GM18520 (cell line): ENCODE measurements at regions not wholly inside any gene's neighbourhood (a gene's known extent, or its start where the extent isn't known, plus 50 kb on each side); places are given as distances from the start of the nearest gene placed in this dataset.
"Not testable (repeated sequence)": the region's sequence is repeated elsewhere in the genome, so short reads cannot be mapped to it uniquely, and the experiment has no call there.

Experiments
- ATAC-seq: cut with Tn5 transposase; IDR thresholded peaks from one replicate; pipeline ENCODE4 v1.9.1; 2021; ENCODE audit not compliant: unreplicated experiment

DNA sequence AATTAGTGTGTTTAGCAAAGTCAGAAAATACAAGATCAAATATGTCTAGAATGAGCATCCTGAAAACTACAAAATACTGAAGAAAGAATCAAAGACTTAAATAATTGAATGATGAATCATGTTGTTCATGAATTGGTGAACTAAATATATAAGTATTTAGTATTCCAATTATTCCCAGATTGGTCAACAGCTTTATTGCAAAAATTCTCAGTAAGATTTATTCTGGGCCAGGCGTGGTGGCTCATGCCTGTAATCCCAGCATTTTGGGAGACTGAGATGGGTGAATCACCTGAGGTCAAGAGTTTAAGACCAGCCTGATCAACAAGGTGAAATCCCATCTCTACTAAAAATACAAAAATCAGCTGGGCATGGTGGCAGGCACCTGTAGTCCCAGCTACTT is 250.0 kb upstream of the NECTIN3 start:
- ATAC-seq: no peak

DNA sequence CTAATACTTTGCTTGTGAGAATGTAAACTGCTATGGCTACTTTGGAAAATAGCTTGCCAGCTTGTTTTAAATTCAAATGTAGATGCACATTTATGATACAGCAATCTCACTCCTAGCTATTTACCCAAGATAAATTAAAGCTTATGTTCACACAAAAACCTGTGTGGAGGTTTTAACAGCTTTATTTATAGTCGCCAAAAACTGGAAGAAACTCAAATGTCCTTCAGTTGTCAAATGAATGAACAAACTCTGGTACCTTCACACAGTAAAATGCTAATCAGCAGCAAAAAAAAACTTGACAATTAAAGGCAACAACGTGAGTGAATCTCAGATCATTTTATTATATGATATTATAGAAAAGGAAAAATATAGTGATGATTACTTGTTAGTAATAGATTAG is 248.6 kb upstream of the NECTIN3 start:
- no peak for ATAC-seq

DNA sequence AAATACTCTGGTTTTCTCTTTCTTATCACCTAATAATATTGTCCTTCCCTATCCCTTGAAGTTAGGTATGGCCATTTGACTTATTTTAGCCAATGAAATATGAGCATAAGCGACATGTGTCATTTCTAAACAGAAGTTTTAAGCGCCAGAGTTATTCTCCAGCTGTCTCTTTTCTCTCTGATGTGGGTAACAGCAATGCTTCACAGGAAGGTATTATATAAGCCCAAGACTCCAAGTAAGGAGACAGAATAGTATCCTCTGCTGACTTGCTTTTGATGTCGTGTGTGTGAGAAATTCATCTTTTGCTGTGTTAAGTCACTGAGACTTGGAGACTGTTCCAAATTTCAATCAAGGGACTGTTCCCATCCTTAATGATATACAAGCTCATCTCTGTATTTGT is 224.6 kb upstream of the NECTIN3 start:
- ATAC-seq: no peak

DNA sequence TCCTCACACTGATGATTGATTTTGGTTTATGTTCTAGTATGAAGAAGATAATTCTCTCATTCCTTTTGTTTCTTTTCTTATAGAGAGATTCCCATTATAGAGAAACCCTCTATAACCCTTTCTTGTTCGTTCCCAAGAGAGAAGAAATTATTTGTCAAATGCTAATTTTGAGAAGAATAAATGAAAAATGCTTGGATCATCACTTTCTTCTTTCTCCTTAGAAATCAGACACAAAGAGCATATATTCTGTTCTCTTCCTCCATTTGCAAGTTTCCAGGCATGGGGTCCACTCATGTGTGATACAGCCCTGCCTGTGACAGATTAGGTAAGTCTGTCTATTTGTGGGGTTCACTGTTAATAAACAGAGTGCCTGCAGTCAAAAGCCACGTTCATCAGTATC is 222.6 kb upstream of the NECTIN3 start:
- no peak for ATAC-seq

DNA sequence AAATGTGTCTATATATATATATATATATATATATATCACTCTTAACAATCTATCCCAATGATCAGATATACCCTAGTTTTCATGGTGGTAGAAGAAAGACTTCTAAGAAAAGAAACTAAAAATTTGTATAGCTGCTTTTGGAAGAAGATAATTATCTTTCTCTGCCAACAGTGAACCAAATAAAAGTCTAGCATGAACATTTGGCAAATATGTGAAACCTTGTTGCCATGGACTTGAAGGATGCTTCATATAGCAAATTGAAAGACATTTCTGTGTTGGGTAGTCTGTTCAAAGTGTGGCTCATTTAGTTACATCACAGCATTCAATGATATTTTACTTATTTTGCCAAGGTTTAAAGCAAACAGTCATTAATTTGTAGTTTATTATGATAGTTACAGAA is 219.9 kb upstream of the NECTIN3 start:
- no peak for ATAC-seq

DNA sequence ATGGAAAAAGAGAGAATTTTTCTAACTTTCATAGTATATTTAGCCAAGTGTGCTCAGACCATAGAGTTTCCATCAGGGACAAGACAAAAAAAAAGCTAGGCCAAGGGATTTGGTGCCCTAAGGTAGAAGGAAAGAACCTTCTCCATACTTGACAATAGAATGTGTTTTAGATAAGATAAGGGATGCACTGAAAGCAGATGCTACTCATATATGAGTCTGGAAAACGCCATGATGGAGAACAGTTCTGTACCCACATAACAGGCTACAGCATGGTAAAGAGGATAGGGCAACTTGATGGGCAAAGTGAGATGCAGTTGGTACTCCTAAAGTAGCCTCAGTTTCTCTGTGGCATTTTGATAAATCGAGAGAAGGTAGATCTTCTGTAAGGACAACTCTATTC is 216.4 kb upstream of the NECTIN3 start:
- no peak for ATAC-seq

DNA sequence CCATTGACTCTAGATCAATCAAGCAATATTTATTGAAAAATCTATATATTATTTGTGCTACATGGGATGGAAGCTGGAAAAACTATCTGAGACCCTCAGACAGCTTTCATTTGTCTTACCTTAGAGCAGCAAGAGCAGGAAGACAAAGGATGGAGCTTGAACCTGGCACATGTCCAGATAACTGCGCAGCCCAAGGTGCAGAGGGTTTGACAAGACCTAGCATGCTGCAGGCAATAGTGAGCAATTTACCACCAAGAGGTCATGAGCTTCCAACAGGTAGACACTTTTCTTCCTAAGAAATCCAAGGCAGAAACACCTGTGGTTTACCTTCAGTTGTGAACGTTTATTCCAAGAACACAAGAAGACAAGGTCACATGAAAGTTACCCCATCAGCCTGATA is 214.7 kb upstream of the NECTIN3 start:
- no peak for ATAC-seq

DNA sequence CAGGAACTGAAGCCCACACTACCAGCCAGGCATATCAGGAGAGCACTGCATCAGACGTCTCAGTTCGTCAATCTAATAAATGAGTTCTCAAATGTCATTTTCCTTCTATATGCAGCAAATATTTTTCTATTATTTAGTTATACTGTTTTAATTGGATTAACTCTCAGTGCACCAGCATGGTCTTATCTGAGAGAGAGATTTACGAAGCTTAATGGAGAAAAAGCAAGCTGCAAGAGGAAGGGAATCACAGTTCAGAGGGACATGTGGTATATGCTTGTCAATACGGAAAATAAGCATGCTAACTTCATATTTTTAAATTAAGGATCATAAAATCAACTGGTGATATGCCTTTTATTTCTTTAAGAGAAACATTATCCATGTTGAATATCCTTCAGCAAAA is 213.1 kb upstream of the NECTIN3 start:
- no peak for ATAC-seq

DNA sequence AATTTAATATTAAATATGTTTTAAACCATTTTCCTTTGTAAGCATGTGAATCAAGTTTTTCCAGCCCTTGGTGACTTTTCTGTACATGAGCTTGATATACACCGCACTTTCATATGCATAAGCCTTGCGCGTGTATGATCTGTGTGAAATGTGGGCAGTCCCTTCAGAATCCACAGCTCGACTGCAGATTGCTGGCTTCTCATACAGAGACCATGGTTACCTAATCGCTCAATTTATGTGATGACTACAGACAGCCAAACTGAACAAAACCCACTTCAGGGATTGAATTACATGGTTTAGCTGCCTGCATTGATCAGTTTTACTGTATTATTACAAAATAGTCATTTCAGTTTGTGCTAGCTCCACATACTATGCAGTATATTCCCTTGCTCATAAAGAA is 212.3 kb upstream of the NECTIN3 start:
- ATAC-seq: no peak

DNA sequence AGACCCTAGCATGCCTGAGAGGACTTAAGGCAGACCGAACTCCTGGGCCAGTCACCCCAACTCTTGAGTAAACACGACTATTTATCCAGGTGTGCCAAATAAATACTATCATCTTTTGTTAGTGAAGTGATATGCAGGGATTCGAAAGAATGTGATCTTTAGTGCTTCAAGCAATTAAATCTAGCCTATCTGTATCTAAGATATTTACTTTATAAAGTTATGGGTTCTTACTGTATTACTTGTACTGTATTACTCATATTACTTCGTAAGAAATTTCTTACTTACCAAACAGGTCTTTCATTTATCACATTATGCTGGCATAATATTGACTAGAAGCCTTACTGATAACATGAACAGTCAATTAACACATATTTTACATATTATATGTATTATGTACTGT is 211.6 kb upstream of the NECTIN3 start:
- ATAC-seq: no peak

DNA sequence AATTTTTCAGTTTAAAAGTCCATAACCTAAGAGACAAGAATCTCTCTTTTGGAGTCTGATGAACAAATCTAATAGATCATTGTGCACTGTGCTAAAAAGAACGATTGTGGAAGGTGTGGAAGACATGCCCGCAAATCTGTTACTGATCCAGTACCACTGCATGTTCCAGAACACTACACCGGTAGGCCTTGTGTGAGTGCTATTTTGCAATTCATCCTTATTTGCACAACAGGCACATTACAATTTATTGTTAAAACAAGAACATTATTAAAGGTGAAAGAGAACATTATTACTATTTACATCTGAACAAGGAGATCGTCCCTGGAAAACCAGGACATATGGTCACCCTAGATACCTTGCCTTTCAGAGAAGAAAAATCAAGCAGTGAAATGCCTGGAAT is 205.7 kb upstream of the NECTIN3 start:
- no peak for ATAC-seq

DNA sequence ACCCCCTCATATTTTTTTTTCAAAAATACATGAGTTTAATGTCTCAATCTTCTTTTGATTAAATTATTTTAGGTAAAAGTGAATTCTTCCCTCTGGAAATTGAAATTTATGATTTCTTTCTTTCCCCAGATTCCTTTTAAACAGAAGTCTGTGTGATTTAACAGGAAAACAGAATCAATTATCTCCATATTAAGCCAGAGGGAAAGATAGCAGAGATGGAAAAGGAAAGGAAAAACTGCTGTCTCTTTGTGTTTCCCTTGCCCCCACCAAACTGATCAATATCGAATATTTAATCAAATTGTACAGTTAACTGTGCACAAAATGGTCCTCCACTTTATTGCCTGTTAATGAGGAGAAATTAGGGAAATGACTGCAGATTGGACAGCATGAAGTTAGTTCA is 203.5 kb upstream of the NECTIN3 start:
- no peak for ATAC-seq

DNA sequence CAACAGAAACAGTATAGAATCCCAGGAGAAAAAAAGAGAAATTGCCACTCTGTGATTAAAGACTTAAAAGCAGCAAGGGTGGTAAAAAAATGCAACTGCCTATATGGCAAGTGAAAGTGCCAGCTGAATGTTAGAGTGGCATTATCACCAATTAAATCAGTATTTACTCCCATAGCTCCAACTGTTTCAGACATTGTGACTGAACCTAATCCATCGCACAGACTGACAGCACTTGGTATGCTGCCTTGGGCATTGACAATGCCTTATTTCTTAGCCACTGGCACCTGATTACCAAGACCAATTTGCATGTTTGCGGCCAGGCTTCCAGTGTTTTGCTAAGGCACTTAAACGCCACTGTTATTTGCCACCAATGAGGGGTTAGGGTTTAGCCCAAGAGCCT is 201.9 kb upstream of the NECTIN3 start:
- ATAC-seq: no peak

DNA sequence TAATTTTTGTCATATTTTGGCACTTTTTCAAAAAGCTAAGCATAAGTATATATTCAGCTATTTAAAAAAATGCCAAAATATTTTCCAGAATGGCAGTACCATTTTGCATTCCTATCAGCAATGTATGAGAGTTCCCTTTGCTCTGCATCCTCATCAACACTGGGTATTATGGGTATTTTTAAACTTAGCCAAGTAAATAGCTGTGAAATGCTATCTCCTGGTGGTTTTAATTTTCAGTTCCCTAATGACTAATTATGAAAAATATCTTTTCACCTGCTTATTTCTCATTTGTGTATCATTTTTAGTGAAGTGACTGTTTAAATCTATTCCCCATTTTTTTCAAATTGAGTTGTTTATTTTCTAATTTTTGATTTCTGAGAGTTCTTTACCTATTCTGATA is 199.7 kb upstream of the NECTIN3 start:
- ATAC-seq: no peak

DNA sequence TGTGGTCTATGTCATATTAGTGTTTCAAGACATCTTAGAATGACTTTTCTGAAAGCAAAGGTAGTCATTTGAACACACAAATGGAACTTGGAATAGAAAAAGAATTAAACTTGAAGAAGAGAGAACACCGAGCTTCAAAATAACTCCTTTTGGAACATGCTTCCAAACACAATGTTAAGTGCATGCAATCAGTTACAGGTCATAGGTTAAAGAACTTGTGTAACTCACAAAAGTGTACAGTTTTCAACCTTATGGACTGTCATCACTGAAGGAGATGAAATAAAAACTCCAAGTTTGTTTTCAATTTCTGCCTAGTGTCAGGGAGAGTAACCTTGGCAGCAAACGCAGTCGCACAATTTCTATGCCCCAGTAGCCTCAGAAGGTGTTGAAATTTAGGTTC is 192.9 kb upstream of the NECTIN3 start:
- ATAC-seq: no peak

DNA sequence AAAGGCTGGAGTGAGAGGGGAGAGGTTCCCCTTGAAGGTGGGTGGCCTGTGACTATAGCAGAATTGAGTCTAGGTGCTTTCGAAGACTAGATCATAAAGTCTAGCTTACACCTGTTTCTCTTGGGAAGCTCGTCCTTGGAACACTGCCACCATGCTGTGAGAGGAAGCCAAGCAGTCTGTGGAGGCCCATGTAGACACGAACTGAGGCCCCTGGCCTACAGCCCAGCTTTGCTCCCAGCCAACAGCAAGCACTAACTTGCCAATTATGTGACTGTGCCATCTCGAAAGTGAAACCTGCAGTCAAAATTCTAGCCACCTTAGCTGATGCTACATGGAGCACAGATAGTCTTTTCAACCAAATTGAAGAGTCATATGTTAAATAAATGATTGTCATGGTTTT is 190.5 kb upstream of the NECTIN3 start:
- peak; percentile 95 for ATAC-seq

DNA sequence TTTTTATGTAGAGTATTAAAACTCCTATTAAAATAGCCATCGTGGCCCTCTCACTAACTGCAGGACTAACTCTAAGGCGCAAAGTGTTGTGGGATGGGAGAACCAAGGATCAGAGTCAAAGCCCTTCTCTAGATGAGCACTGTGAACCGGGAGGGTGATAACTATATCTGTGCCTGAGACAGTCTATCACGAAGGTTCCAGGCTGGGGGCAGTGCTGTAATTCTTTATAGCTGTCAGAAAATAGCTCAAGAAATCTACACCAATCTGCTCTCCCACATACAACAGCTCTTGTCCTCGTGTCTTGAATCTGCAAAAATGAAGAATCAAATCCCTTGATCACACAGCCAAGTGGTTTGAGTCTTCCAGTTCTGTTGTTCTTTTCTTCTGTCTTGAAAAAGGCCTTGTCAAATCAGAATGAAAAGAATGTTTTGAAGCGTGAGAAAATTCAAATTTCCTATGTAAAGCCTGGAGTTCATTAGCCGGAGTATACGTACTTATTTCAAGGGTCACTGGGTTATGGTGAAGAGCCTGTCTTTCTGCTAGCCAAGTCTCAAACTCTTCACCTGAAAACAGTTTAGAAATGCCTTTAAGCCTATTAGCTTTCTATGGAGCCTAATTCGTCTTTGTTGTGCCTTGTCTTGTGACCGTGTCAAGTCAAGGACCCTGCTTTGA is 185.3 kb upstream of the NECTIN3 start:
- ATAC-seq: no peak

DNA sequence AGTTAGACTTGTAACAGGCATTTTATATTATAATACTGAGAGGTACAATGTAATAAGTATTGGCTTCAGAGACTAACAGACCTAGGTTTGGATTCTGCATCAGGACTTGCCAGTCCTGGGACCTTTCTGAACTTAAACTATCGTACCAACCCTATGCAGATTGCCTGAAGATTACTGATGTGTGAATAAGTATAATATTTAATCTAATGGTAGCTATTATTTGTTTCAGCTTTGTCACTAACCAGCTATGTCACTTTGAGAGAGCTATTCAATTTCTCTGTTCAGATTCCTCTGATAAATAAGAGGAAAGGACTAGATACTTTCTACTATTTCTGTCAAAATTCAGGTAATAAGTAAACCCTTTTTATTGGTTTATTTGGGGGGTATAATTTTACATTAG is 184.4 kb upstream of the NECTIN3 start:
- ATAC-seq: no peak

DNA sequence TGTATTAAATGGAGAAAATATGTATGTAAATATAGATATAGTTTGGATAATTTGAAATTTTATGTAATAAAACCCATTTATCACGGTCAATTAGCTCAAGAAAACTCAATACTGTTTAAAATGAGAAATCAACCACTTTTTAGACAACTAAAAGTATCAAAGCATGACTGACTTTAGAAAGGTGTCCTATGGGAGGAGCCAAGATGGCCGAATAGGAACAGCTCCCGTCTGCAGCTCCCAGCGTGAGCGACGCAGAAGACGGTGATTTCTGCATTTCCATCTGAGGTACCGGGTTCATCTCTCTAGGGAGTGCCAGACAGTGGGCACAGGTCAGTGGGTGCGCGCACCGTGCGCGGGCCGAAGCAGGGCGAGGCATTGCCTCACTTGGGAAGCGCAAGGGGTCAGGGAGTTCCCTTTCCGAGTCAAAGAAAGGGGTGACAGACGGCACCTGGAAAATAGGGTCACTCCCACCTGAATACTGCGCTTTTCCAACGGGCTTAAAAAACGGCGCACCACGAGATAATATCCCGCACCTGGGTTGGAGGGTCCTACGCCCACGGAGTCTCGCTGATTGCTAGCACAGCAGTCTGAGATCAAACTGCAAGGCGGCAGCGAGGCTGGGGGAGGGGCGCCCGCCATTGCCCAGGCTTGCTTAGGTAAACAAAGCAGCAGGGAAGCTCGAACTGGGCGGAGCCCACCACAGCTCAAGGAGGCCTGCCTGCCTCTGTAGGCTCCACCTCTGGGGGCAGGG is 182.8 kb upstream of the NECTIN3 start:
- ATAC-seq: not testable (repeated sequence)

DNA sequence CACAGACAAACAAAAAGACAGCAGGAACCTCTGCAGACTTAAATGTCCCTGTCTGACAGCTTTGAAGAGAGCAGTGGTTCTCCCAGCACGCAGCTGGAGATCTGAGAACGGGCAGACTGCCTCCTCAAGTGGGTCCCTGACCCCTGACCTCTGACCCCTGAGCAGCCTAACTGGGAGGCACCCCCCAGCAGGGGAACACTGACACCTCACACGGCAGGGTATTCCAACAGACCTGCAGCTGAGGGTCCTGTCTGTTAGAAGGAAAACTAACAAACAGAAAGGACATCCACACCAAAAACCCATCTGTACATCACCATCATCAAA is 182.3 kb upstream of the NECTIN3 start:
- ATAC-seq: not testable (repeated sequence)

DNA sequence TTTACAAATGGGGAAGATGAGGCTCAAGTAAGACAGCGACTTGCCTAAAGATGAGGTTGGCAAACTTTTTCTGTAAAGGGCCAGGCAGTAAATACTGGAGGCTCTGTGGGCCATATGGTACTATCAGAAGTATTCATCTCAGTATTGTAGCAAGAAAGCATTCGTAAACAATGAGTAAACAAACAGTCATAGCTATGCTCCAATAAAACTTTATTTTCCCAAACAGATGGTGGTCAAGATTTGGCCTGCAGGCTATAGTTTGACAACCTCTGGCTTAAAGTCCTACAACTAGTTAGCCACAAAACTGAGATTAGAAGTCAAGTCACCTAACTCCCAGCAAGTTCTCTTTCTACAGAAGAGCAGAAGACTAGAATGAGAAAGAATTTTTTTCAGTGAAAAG is 177.0 kb upstream of the NECTIN3 start:
- ATAC-seq: no peak

DNA sequence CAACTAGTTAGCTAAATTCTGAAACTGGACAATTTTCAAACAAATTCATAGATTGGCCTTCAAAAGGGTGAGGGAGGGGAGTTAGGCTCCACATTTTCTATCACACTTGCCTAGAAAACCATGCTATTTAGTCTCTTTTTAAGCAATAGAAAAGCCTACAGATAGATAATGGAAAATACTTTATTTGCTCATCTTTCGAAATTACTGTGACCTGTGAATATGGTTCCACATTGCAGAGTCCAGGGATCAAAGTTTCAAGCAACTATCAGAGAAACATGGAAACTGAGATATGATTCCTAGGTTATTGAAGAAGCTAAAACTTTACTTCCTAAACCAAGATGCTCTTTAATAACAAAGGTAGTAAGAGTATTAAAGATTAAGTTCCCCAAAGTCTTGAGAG is 176.6 kb upstream of the NECTIN3 start:
- no peak for ATAC-seq

DNA sequence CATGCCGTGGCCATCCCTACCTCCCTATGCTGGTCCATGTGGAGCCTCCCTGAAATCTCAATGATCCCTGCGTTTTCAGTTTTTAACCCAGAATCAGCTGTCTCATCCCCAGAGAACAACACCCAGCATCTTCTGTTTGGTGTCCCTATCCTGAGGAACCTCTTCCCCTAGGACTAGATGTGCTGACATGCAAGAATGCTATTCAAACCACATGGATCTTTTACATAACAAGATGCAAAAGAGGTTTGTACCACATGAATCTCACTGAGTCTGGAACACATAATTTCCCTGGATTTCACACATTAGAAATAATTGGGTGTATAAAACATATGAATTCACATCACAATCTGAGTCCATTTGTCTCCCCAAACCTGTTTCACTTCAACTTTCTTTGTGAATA is 174.6 kb upstream of the NECTIN3 start:
- ATAC-seq: no peak
